ENCODE measurements at regions not wholly inside any gene's neighbourhood (a gene's known extent, or its start where the extent isn't known, plus 50 kb on each side); places are given as distances from the start of the nearest gene placed in this dataset.

GRCh38 chr1:86282611-86283010 lies 113.5 kb downstream of the ODF2L start:
- no peak for TF ChIP-seq CTCF (IDR thresholded peaks at IDR 0.05)
- no peak overlapping the region for H3K4me3 Mint-ChIP-seq
- H3K9me3 Mint-ChIP-seq, result no peaks in the 10 kb centered on the region
- no peak for DNase-seq
- H3K27me3 Mint-ChIP-seq (ENCODE audit: low read depth, poor library complexity), result peaks cover 3% of the 10 kb centered on the region
- no peaks in the 10 kb centered on the region for H3K4me1 Mint-ChIP-seq
- H3K36me3 Mint-ChIP-seq (ENCODE audit: low read depth), result no peaks in the 10 kb centered on the region
- no peak overlapping the region for H3K27ac Mint-ChIP-seq

GRCh38 chr1:86277936-86278335 lies 118.2 kb downstream of the ODF2L start:
- no peak for DNase-seq
- Mint-ChIP-seq H3K27ac (no peak overlapping the region), H3K4me1 (no peaks in the 10 kb centered on the region), H3K27me3 (ENCODE audit: low read depth, poor library complexity) (peaks cover 3% of the 10 kb centered on the region), H3K4me3 (no peak overlapping the region), H3K36me3 (ENCODE audit: low read depth) (no peaks in the 10 kb centered on the region), H3K9me3 (no peaks in the 10 kb centered on the region)
- TF ChIP-seq CTCF (IDR thresholded peaks at IDR 0.05), result no peak

- Mint-ChIP-seq H3K27me3 (ENCODE audit: low read depth, poor library complexity) (peaks cover 3% of the 10 kb centered on the region), H3K4me1 (no peaks in the 10 kb centered on the region), H3K9me3 (no peaks in the 10 kb centered on the region), H3K36me3 (ENCODE audit: low read depth) (no peaks in the 10 kb centered on the region), H3K27ac (no peak overlapping the region), H3K4me3 (no peak overlapping the region)
- DNase-seq, result no peak
- TF ChIP-seq CTCF (IDR thresholded peaks at IDR 0.05), result no peak
These were observed 116.5 kb upstream of the COL24A1 start for GRCh38 chr1:86273066-86273465.

GRCh38 chr1:86272083-86272482 lies 115.5 kb upstream of the COL24A1 start:
- Mint-ChIP-seq H3K36me3 (ENCODE audit: low read depth) (no peaks in the 10 kb centered on the region), H3K9me3 (no peaks in the 10 kb centered on the region), H3K27me3 (ENCODE audit: low read depth, poor library complexity) (peaks cover 3% of the 10 kb centered on the region), H3K4me3 (no peak overlapping the region), H3K27ac (no peak overlapping the region), H3K4me1 (no peaks in the 10 kb centered on the region)
- DNase-seq, result no peak
- no peak for TF ChIP-seq CTCF (IDR thresholded peaks at IDR 0.05)

- H3K36me3 Mint-ChIP-seq (ENCODE audit: low read depth), result no peaks in the 10 kb centered on the region
- H3K4me1 Mint-ChIP-seq, result no peaks in the 10 kb centered on the region
- TF ChIP-seq CTCF (IDR thresholded peaks at IDR 0.05), result no peak
- no peaks in the 10 kb centered on the region for H3K9me3 Mint-ChIP-seq
- no peak for DNase-seq
- no peak overlapping the region for H3K27ac Mint-ChIP-seq
- peaks cover 3% of the 10 kb centered on the region for H3K27me3 Mint-ChIP-seq (ENCODE audit: low read depth, poor library complexity)
- H3K4me3 Mint-ChIP-seq, result no peak overlapping the region
These were observed 114.5 kb upstream of the COL24A1 start for GRCh38 chr1:86271046-86271445.

GRCh38 chr1:86263101-86263500 lies 106.5 kb upstream of the COL24A1 start:
- Mint-ChIP-seq H3K27me3 (ENCODE audit: low read depth, poor library complexity) (no peaks in the 10 kb centered on the region), H3K4me1 (peaks cover 6% of the 10 kb centered on the region), H3K27ac (peak overlapping the region; percentile 14), H3K9me3 (no peaks in the 10 kb centered on the region), H3K36me3 (ENCODE audit: low read depth) (no peaks in the 10 kb centered on the region), H3K4me3 (no peak overlapping the region)
- TF ChIP-seq CTCF (IDR thresholded peaks at IDR 0.05), result no peak
- no peak for DNase-seq
